Kidney tubule cell (primary cell): ENCODE measurements at regions not wholly inside any gene's neighbourhood (a gene's known extent, or its start where the extent isn't known, plus 50 kb on each side); places are given as distances from the start of the nearest gene placed in this dataset.

Experiments
- DNase-seq: peaks from one replicate; pipeline ENCODE4 v3.0.0-alpha.2; 2018; ENCODE audit warnings: low spot score

DNA sequence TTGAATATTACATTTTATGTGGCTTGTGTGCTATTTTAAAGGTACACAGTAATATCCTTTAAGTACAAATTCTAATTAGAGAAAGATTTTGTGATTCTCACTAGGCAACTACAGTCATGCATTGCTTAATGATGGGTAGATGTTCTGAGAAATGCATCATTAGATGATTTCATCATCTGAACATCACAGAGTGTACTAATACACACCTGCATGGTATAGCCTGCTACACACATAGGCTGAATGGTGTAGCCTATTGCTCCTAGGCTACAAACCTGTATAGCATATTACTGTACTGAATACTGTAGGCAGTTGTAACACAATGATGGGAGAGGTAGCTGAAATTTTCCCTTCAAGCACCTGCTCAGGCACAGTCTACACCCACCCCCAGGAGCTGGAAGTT lies 217.4 kb upstream of the EOMES start:
- DNase-seq, result no peak

- peak; percentile 60 for DNase-seq
Measured at GRCh38 chr3:27939940-27940339, 217.8 kb upstream of the EOMES start.

- DNase-seq, result peak; percentile 12
Measured at GRCh38 chr3:27943106-27943505, 221.0 kb upstream of the EOMES start.

DNA sequence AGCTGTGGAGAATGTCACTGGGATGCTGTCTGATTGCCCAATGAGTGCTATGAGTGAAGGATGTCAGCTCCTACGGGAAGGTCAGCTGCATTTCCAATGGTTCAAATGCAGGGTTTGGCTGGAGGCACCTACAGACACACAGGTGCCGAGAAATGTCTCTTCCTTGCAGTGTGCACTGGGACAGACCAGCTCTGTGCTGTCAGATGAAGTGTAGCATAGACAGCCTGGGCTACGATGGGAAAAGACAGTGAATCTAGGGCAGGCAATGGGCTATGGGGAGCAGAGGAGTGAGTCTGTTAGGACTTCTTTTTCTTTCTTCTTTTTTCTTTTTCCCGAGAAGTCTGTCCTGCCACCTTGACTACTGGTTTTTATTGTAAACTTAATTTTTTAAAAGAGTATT lies 223.1 kb upstream of the EOMES start:
- DNase-seq, result no peak

- DNase-seq, result peak; percentile 78
Measured at GRCh38 chr3:27960133-27960532, 238.0 kb upstream of the EOMES start.

DNA sequence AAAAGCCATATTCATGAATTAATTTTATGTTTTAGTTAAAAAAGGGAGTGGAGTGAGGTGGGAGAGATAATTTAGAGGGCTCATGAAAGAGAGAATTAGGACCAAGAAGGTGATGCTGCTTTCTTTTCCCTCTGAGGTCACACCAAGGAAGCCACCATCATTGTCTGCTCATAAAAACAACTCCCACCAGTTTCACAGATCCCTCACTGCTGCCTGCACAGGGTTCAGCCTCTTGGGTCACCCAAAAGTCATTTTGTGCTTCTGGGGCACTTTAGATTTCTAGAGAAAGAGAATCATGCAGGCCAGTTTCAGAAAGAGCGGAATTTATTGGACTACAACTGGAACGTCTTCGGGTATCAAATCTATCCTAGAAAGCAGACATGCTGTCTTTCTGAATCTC lies 241.4 kb upstream of the EOMES start:
- no peak for DNase-seq

- no peak for DNase-seq
Measured at GRCh38 chr3:27971600-27971999, 249.5 kb upstream of the EOMES start.

DNA sequence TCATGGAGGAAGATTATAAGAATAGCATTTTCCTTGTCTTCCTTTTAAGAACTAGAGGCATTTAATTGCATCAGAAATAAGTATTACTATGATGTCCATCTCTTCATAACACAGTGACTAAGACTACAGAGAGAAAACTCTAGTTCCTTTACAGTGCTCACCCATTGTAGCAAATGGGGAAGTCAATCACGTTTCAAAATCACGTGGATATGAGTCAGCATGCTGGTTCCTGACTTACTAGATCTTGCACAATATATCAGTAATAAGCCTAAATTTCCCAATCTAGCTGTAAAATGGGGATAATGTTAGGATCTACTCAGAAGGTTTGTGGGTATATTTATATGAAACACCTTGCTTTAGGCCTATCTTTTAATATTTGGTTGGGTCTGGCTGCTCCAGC lies 254.8 kb upstream of the EOMES start:
- DNase-seq, result peak; percentile 64

DNA sequence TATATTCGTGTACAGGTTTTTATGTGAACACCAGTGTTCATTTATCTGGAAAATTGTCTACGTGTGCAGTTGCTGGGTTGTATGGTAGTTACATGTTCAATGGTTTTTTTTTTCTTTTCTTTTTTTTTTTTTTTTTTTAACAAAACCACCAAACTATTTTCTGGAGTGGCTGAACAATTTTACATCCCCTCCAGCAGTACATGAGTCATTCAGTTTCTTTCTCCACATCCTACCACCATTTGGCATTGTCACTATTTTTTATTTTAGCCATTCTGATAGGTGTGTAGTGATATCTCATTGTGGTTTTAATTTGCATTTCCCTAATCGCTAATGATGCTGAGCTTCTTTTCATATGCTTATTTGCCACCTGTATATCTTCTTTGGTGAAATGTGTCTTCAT lies 256.3 kb upstream of the EOMES start:
- no peak for DNase-seq

GRCh38 chr3:27985369-27986035 lies 255.9 kb upstream of the CMC1 start:
- no peak for DNase-seq

DNA sequence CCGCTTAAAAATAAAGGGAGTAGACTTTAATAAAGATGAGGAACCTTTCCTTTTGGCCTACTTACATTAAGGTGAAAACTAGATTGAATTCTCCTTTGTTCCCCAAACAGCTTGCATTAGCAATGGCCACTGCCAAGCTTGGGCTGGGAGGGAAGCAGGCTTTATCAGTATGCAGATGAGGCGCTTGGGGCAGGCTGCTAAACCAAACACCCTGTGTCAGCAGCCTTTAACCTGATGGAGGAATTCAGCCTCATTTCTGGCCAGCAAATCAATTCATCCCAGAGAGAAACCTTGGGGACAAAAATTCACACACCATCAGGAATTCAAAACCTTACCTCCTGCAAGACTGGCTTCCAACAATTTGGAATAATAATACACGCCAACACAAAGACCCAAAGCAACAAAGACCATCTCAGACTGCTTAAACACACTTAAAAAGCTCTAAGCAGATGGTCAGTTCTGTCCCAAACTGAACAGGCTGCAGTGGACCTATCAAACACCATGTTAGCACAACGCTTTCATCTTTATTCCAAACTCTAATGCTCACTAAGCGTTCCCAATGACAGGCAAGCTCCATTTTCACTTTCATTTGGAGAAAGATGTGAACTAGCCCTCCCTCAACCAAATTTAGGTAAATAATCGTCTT lies 255.1 kb upstream of the CMC1 start:
- no peak for DNase-seq

DNA sequence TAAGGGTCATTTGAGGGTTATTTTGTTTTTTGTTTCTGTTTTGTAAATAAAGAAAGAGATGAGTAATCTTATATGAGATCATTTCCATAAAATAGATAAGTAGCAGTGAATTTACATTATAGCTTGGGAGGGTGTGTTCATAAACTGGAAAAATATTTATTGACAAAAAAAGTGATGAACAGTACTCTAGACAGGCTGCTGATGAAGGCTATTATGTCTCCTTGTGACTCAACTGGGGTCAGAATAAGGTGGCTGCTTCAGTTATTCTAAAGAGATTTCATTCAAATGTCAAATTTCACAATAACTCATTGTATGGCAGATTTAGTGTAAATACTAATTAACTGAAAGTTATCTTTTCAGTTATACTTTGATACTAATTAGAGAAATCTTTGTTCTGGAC lies 251.1 kb upstream of the CMC1 start:
- no peak for DNase-seq

- no peak for DNase-seq
Measured at GRCh38 chr3:27990837-27991236, 250.6 kb upstream of the CMC1 start.

- DNase-seq, result no peak
Measured at GRCh38 chr3:27993051-27993450, 248.4 kb upstream of the CMC1 start.

DNA sequence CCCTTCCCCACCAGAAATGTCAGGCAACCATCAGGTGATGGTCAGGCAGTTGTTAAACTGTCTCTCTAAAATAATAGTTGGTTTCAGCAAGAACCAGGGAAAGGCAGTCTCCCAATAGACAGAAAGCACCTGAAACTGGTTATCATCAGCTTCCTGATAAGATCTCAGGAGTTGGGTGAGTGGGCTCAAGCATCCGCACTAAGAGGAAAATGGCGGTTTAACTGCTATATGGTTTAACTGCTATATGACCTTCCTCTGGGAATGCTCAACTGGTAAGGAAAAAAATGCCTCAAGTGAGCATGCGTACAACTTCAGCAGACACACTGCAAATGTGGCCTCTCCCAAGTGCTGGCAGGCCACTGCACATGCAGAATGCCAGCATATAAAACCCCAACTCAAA lies 240.8 kb upstream of the CMC1 start:
- DNase-seq, result no peak

DNA sequence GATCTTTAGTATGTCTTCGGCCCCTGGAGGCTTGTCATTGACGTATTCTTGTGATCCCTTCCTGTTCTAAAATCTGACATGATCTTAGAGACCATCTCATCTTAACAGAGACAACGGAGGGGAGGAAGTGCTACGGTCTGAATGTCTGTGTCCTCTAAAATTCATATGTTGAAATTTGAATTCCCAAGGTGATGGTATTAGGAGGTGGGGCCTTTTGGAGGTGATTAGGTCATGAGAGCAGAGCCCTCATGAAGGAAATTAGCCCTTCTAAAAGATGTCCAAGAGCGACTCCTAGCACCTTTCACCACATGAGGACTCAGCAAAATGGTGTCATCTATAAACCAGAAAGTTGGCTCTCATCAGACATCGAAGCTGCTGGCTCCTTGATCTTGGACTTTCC lies 233.2 kb upstream of the CMC1 start:
- DNase-seq, result no peak

- DNase-seq, result no peak
Measured at GRCh38 chr3:28012830-28013229, 228.6 kb upstream of the CMC1 start.

DNA sequence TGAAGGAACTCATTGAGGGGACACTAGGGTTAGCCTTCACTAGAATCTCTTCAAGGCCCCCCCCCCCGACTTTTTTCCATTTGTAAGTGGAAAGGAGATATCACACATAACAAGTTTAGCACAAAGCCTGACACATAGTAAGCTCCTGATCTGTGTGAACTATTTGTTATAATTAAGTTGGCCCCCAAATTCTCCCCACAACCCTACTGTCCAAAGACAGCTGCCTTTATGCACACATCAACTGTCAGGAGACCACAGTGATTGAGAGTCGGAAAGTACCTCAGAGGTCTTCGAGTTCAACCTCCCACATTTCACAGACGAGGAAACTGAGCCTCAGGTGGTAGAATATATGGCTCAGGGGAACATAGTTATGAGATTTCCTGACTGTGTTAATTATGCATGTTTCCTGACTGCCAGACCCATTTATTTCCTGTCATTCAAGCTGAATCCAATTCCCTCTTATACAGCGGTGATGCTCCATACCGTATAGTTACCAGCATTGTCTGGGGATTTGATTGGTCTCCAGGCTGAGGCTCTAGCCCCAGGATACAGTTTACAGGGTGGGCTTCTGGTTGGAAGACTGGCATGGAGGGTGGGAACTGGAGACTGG lies 227.4 kb upstream of the CMC1 start:
- no peak for DNase-seq

GRCh38 chr3:28018925-28019718 lies 222.3 kb upstream of the CMC1 start:
- no peak for DNase-seq

DNA sequence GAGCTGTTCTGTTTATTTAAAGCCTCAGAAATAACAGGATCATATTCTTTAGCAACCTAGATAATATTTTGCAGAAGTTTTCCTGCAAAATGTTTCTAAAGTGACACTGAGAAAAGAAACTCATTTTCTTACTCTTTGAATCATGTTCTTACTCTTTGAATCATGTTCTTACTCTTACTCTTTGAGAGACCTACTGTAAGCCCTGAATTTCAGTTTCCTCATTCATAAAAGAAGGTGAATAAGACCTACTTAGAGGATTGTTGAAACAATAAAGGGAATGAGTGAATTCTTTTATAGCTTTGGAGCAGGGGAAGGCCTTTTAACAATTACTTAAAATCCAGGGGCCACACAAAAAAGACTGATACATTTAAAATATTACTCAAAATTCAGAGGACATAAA lies 221.7 kb upstream of the CMC1 start:
- no peak for DNase-seq

- peak; percentile 53 for DNase-seq
Measured at GRCh38 chr3:28022916-28023315, 218.5 kb upstream of the CMC1 start.

DNA sequence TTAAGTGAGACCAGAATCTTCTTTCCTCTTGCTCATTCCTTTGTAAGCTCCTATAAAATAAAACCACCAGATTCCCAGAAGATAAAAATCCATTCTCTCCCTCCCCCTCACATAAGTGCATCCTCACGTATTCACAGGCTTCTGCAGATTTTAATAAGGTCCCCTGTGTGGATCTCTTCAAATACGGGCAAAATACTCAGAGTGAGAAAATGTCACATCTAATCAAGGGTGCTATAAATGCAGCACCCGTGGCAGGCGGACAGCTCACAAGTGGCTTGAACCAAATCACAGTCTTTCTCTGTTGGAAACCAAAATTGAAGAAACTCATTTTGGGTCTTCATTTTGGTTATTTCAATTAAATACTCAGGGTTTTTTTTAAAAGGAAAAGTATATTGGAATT lies 212.9 kb upstream of the CMC1 start:
- no peak for DNase-seq
